HL-60 (cell line): ENCODE measurements at regions not wholly inside any gene's neighbourhood (a gene's known extent, or its start where the extent isn't known, plus 50 kb on each side); places are given as distances from the start of the nearest gene placed in this dataset.

Experiments
- DNase-seq, 2 experiments: peaks; one replicate each; pipeline ENCODE4 v3.0.0-alpha.2; 2010 to 2020; ENCODE audit warnings: low read depth in 1 of 2, low spot score in 1 of 2
- H3K27ac ChIP-seq: fragments of 250-450 bp; sonication (Bioruptor Pico); replicated peaks from 2 replicates; pipeline ENCODE4 v1.5.1; 2020; ENCODE audit warnings: mild to moderate bottlenecking, moderate library complexity
- H3K27me3 ChIP-seq: fragments of 250-450 bp; sonication (Bioruptor Pico); 2 replicates; pipeline ENCODE4 v1.5.1; 2021; ENCODE audit warnings: mild to moderate bottlenecking, moderate library complexity; ENCODE audit not compliant: insufficient read depth, poor library complexity, severe bottlenecking
- H3K4me3 ChIP-seq: replicated peaks from 2 replicates; pipeline ENCODE4 v1.5.1; 2011; ENCODE audit warnings: mild to moderate bottlenecking, control low read depth, low read length; ENCODE audit not compliant: insufficient read depth
- CTCF ChIP-seq: IDR thresholded peaks from one replicate; pipeline ENCODE4 v1.5.1; 2011; ENCODE audit warnings: low read length, control low read depth, inconsistent platforms; ENCODE audit not compliant: insufficient read depth
- GABPA ChIP-seq: IDR thresholded peaks from 2 replicates; pipeline ENCODE4 v1.6.1; 2012; ENCODE audit warnings: low read depth
- POLR2AphosphoS5 ChIP-seq: IDR thresholded peaks from 2 replicates; pipeline ENCODE4 v1.6.1; 2012; ENCODE audit warnings: low read depth
- REST ChIP-seq: IDR thresholded peaks from 2 replicates; pipeline ENCODE4 v1.6.1; 2012; ENCODE audit warnings: low read depth; ENCODE audit not compliant: insufficient replicate concordance
- SPI1 ChIP-seq: IDR thresholded peaks from 2 replicates; pipeline ENCODE4 v1.6.1; 2012; ENCODE audit warnings: low read depth, mild to moderate bottlenecking, borderline replicate concordance

- Histone ChIP-seq H3K27me3 (no peaks in the 10 kb centered on the region), H3K27ac (no peak overlapping the region), H3K4me3 (no peak overlapping the region)
- DNase-seq, result no peak
- TF ChIP-seq GABPA (no peak), POLR2AphosphoS5 (no peak), CTCF (no peak), SPI1 (no peak), REST (no peak)
Observed at GRCh38 chr3:18500322-18500721, 75.2 kb upstream of the SATB1 start.

GRCh38 chr3:18499301-18499700, 74.2 kb upstream of the SATB1 start:
- DNase-seq, result peak in 1 of 2 experiments; percentile 34
- H3K27me3 ChIP-seq, result no peaks in the 10 kb centered on the region
- TF ChIP-seq SPI1 (peak; percentile 64; the same call in 1 of the 2 replicates), POLR2AphosphoS5 (no peak)
- no peak overlapping the region for H3K4me3 ChIP-seq
- no peak overlapping the region for H3K27ac ChIP-seq

GRCh38 chr3:18494251-18494650, 69.1 kb upstream of the SATB1 start:
- H3K4me3 ChIP-seq, result no peak overlapping the region
- TF ChIP-seq CTCF (no peak), GABPA (no peak), SPI1 (no peak), POLR2AphosphoS5 (no peak), REST (no peak)
- DNase-seq, result no peak
- no peak overlapping the region for H3K27ac ChIP-seq
- no peaks in the 10 kb centered on the region for H3K27me3 ChIP-seq

GRCh38 chr3:18489939-18490338, 64.8 kb upstream of the SATB1 start:
- no peaks in the 10 kb centered on the region for H3K27me3 ChIP-seq
- no peak for TF ChIP-seq GABPA
- TF ChIP-seq SPI1, result no peak
- TF ChIP-seq POLR2AphosphoS5, result no peak
- TF ChIP-seq CTCF, result no peak
- TF ChIP-seq REST, result no peak
- H3K27ac ChIP-seq, result no peak overlapping the region
- no peak for DNase-seq
- no peak overlapping the region for H3K4me3 ChIP-seq
